Sigmoid colon (tissue), 4 donors: ENCODE measurements at regions not wholly inside any gene's neighbourhood (a gene's known extent, or its start where the extent isn't known, plus 50 kb on each side); places are given as distances from the start of the nearest gene placed in this dataset.

ENCODE experiments used
- POLR2AphosphoS5 ChIP-seq, 4 donors: sonication (generic); formaldehyde crosslinking; IDR thresholded peaks; one replicate each; pipeline ENCODE4 v1.6.1; 2017; ENCODE audit warnings: antibody characterized with exemption in 4 of 4
- TF ChIP-seq, protein P1 (sequence below), 4 experiments: fragments of 450-650 bp in 3 of 4; fragments of 200-600 bp in 1 of 4; IDR thresholded peaks; one replicate each; pipeline ENCODE4 v1.5.1; 2016 to 2019; ENCODE audit warnings: antibody characterized with exemption in 4 of 4, mild to moderate bottlenecking in 3 of 4, moderate library complexity in 2 of 4

DNA sequence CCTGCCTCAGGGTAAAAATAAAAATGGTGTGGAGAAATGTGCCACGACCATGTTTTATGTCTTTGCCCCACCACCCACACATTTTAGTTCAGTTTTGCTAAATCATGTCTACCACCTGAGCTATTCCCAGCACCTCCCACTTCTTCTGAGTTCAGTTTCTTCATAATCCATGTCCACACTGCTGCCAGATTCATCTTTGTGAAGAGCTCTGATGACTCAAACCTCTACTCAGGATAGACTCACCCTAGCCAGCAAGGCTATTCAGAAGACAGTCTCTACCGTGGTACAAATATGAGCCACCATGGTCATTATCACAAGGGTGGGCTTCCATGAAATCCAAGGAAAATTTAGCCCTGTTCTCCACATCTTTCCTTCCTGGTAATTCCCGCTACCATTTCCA, 231.1 kb upstream of the PRKCQ start:
- TF ChIP-seq, protein P1, sequence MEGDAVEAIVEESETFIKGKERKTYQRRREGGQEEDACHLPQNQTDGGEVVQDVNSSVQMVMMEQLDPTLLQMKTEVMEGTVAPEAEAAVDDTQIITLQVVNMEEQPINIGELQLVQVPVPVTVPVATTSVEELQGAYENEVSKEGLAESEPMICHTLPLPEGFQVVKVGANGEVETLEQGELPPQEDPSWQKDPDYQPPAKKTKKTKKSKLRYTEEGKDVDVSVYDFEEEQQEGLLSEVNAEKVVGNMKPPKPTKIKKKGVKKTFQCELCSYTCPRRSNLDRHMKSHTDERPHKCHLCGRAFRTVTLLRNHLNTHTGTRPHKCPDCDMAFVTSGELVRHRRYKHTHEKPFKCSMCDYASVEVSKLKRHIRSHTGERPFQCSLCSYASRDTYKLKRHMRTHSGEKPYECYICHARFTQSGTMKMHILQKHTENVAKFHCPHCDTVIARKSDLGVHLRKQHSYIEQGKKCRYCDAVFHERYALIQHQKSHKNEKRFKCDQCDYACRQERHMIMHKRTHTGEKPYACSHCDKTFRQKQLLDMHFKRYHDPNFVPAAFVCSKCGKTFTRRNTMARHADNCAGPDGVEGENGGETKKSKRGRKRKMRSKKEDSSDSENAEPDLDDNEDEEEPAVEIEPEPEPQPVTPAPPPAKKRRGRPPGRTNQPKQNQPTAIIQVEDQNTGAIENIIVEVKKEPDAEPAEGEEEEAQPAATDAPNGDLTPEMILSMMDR (IDR thresholded peaks at IDR 0.05) = no peak
- TF ChIP-seq POLR2AphosphoS5 (IDR thresholded peaks at IDR 0.05) = no peak
